Stomach (tissue), 4 donors: ENCODE measurements at regions not wholly inside any gene's neighbourhood (a gene's known extent, or its start where the extent isn't known, plus 50 kb on each side); places are given as distances from the start of the nearest gene placed in this dataset.
"Not testable (repeated sequence)": the region's sequence is repeated elsewhere in the genome, so short reads cannot be mapped to it uniquely, and the experiment has no call there.

Experiments
- EP300 ChIP-seq: sonication (generic); formaldehyde crosslinking; IDR thresholded peaks from one replicate; pipeline ENCODE4 v1.6.1; 2017; ENCODE audit warnings: antibody characterized with exemption
- POLR2A ChIP-seq, 4 donors: fragments of 450-650 bp; IDR thresholded peaks; one replicate each; pipeline ENCODE4 v1.6.1; 2016; ENCODE audit warnings: antibody characterized with exemption in 4 of 4, control low read depth in 2 of 4, mild to moderate bottlenecking in 1 of 4, moderate library complexity in 1 of 4
- POLR2AphosphoS5 ChIP-seq, 3 donors: sonication (generic); formaldehyde crosslinking; IDR thresholded peaks; one replicate each; pipeline ENCODE4 v1.6.1; 2016; ENCODE audit warnings: antibody characterized with exemption in 3 of 3
- TF ChIP-seq, protein P1 (sequence below), 7 experiments: fragments of 450-650 bp in 4 of 7; fragments of 200-600 bp in 3 of 7; sonication (generic) in 3 of 7; IDR thresholded peaks; one replicate each; pipeline ENCODE4 v1.5.1; 2016 to 2019; ENCODE audit warnings: antibody characterized with exemption in 7 of 7, control low read depth in 2 of 7, mild to moderate bottlenecking in 1 of 7

DNA sequence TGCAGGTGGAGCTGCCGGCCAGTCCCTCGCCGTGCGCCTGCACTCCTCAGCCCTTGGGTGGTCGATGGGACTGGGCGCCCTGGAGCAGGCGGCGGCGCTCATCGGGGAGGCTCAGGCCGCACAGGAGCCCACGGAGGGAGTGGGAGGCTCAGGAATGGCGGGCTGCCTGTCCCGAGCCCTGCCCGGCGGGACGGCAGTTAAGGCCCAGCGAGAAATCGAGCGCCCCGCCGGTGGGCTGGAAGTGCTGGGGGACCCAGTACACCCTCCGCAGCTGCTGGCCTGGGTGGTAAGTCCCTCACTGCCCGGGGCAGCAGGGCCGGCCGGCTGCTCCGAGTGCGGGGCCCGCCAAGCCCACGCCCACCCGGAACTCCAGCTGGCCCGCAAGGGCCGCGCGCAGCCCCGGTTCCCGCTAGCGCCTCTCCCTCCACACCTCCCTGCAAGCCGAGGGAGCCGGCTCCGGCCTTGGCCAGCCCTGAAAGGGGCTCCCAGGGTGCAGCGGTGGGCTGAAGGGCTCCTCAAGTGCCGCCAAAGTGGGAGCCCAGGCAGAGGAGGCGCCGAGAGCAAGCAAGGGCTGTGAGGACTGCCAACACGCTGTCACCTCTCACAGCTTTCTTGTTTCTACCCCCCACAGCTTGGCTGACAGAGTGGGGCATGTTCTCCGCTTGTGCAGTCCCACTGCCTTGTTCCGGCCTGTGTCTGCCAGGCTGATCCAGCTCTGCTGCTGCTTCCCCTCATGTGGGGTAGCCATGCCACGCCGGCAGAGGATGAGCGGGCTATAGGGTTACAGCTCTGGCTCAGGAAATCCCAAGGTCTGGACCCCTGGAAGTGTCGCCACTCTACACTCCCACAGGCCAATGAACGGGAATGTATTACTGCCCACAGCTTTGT lies 886.7 kb downstream of the FAT4 start:
- TF ChIP-seq, protein P1, sequence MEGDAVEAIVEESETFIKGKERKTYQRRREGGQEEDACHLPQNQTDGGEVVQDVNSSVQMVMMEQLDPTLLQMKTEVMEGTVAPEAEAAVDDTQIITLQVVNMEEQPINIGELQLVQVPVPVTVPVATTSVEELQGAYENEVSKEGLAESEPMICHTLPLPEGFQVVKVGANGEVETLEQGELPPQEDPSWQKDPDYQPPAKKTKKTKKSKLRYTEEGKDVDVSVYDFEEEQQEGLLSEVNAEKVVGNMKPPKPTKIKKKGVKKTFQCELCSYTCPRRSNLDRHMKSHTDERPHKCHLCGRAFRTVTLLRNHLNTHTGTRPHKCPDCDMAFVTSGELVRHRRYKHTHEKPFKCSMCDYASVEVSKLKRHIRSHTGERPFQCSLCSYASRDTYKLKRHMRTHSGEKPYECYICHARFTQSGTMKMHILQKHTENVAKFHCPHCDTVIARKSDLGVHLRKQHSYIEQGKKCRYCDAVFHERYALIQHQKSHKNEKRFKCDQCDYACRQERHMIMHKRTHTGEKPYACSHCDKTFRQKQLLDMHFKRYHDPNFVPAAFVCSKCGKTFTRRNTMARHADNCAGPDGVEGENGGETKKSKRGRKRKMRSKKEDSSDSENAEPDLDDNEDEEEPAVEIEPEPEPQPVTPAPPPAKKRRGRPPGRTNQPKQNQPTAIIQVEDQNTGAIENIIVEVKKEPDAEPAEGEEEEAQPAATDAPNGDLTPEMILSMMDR (IDR thresholded peaks at IDR 0.05): not testable (repeated sequence)
- TF ChIP-seq POLR2A (IDR thresholded peaks at IDR 0.05); POLR2AphosphoS5 (IDR thresholded peaks at IDR 0.05); EP300: not testable (repeated sequence)
